T-helper 17 cell (primary cell): ENCODE measurements at regions not wholly inside any gene's neighbourhood (a gene's known extent, or its start where the extent isn't known, plus 50 kb on each side); places are given as distances from the start of the nearest gene placed in this dataset.
A peak's percentile ranks its signal among the peaks of the same experiment; 100 is the strongest.

Source experiments
- ATAC-seq: fragments of 150-1000 bp; cut with Tn5 transposase; 2 replicates; pipeline ENCODE4 v1.10.0; 2021; ENCODE audit warnings: mild to moderate bottlenecking, moderate library complexity
- DNase-seq, 3 donors: peaks; one replicate each; pipeline versions ENCODE4 v3.0.0 to v3.0.0-alpha.2; 2020 to 2021
- H3K9me3 ChIP-seq: one replicate; pipeline ENCODE4 v1.7.0; 2013; ENCODE audit warnings: low read length, mild to moderate bottlenecking; ENCODE audit not compliant: control insufficient read depth, poor library complexity, severe bottlenecking
- H3K27ac Mint-ChIP-seq: one replicate; pipeline ENCODE4 v1.8.0; 2022; ENCODE audit warnings: mild to moderate bottlenecking, moderate library complexity, mixed read lengths
- H3K27me3 Mint-ChIP-seq: one replicate; pipeline ENCODE4 v1.8.0; 2022; ENCODE audit warnings: mixed read lengths
- H3K36me3 Mint-ChIP-seq: one replicate; pipeline ENCODE4 v1.8.0; 2022; ENCODE audit warnings: low read depth, mixed read lengths
- H3K4me1 Mint-ChIP-seq: one replicate; pipeline ENCODE4 v1.8.0; 2022; ENCODE audit warnings: mild to moderate bottlenecking, mixed read lengths
- H3K4me3 Mint-ChIP-seq: one replicate; pipeline ENCODE4 v1.8.0; 2022; ENCODE audit warnings: mild to moderate bottlenecking, moderate library complexity, mixed read lengths

GRCh38 chr14:96681829-96682228 is 115.4 kb upstream of the VRK1 start:
- H3K9me3 ChIP-seq = no peaks in the 10 kb centered on the region
- no peak overlapping the region for H3K4me3 Mint-ChIP-seq
- H3K27ac Mint-ChIP-seq = no peak overlapping the region
- ATAC-seq (no peak), DNase-seq (no peak)
- H3K4me1 Mint-ChIP-seq = no peaks in the 10 kb centered on the region
- peaks cover 5% of the 10 kb centered on the region for H3K36me3 Mint-ChIP-seq
- H3K27me3 Mint-ChIP-seq = peaks cover 42% of the 10 kb centered on the region

GRCh38 chr14:96682401-96682800 is 114.8 kb upstream of the VRK1 start:
- H3K27me3 Mint-ChIP-seq = peaks cover 39% of the 10 kb centered on the region
- H3K4me1 Mint-ChIP-seq = no peaks in the 10 kb centered on the region
- peaks cover 5% of the 10 kb centered on the region for H3K36me3 Mint-ChIP-seq
- no peak overlapping the region for H3K4me3 Mint-ChIP-seq
- ATAC-seq = no peak
- no peaks in the 10 kb centered on the region for H3K9me3 ChIP-seq
- H3K27ac Mint-ChIP-seq = no peak overlapping the region
- DNase-seq = no peak

DNA sequence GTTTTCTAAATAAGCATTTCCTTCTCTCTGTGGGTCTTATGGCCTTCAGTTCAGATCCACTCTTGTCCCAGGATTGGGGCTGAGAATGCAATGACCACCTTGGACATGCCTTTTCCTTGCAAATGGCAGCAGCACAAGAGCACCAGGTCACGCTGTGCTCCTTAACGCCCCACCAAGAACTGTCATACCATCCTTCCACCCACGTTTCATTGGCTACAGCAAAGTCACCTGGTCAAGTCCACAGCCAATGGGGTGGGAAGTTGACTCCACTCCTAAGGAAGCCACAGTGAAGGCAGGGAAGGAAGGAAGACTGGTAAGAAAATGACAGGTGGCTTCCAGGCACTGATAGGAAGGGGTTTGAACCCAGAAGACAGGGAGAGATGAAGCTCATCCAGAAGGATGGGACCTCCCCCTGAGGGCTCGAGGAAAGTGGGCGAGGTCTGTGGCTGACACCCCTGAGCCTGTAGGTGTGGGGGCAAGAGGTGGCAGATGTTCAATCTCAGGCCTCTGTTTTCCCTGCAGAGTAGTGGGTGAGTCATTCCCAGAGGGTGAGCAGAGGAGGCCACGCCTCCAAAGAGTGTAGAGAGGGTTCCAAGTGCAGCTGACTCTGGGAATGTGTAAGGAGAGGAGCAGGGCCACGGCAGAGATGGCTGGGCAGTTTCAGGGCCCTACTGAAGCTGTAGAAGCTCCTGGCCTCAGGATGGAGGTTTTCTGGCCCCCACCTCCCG is 113.5 kb upstream of the VRK1 start:
- DNase-seq (no peak), ATAC-seq (no peak)
- peaks cover 26% of the 10 kb centered on the region for H3K27me3 Mint-ChIP-seq
- peaks cover 5% of the 10 kb centered on the region for H3K36me3 Mint-ChIP-seq
- no peak overlapping the region for H3K4me3 Mint-ChIP-seq
- no peaks in the 10 kb centered on the region for H3K9me3 ChIP-seq
- H3K4me1 Mint-ChIP-seq = no peaks in the 10 kb centered on the region
- H3K27ac Mint-ChIP-seq = no peak overlapping the region

- Mint-ChIP-seq H3K4me3 (no peak overlapping the region), H3K4me1 (no peaks in the 10 kb centered on the region), H3K36me3 (peaks cover 5% of the 10 kb centered on the region), H3K27ac (no peak overlapping the region), H3K27me3 (peaks cover 17% of the 10 kb centered on the region)
- H3K9me3 ChIP-seq = no peaks in the 10 kb centered on the region
- DNase-seq (no peak), ATAC-seq (no peak)
Measured at GRCh38 chr14:96686126-96686525, 111.1 kb upstream of the VRK1 start.

- no peaks in the 10 kb centered on the region for H3K9me3 ChIP-seq
- Mint-ChIP-seq H3K4me1 (no peaks in the 10 kb centered on the region), H3K27ac (no peak overlapping the region), H3K4me3 (no peak overlapping the region), H3K36me3 (peaks cover 6% of the 10 kb centered on the region), H3K27me3 (peaks cover 18% of the 10 kb centered on the region)
- no peak for ATAC-seq
- no peak for DNase-seq
Measured at GRCh38 chr14:96688629-96689028, 108.6 kb upstream of the VRK1 start.

- Mint-ChIP-seq H3K27me3 (peaks cover 19% of the 10 kb centered on the region), H3K27ac (no peak overlapping the region), H3K4me3 (no peak overlapping the region), H3K36me3 (peaks cover 2% of the 10 kb centered on the region), H3K4me1 (no peaks in the 10 kb centered on the region)
- DNase-seq (no peak), ATAC-seq (no peak)
- H3K9me3 ChIP-seq = no peaks in the 10 kb centered on the region
Measured at GRCh38 chr14:96690713-96691383, 106.3 kb upstream of the VRK1 start.

DNA sequence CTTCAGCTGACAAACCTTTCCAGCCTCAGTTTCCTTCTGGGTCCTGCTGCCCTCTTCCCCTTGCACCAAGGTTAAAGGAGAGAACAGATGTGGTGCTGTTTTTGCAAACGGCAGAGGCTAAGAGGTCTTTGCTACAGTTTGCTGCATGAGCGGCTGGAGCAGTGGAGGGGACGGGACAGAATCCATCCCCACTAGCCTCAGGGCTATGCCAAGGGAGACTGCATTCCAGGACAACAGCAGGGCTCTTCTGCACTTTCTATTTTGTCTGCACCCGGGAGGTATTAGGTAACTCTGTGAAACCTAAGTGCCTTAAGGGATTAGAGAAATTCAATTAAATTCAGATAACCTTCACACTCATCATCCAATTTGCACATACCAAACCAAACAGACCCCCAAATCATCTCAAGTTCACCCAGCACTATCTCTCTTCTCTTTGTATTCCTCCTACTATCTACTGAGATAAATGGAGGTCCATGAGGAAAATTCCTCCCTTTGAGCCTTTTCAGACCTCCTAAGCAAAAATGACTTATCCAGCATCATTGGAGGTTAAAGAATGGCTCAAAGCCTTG is 103.8 kb upstream of the VRK1 start:
- Mint-ChIP-seq H3K27ac (no peak overlapping the region), H3K36me3 (peaks cover 2% of the 10 kb centered on the region), H3K4me3 (no peak overlapping the region), H3K27me3 (peaks cover 27% of the 10 kb centered on the region), H3K4me1 (no peaks in the 10 kb centered on the region)
- ATAC-seq = no peak
- DNase-seq = no peak
- no peaks in the 10 kb centered on the region for H3K9me3 ChIP-seq

- no peaks in the 10 kb centered on the region for H3K9me3 ChIP-seq
- Mint-ChIP-seq H3K4me1 (no peaks in the 10 kb centered on the region), H3K4me3 (no peak overlapping the region), H3K27ac (no peak overlapping the region), H3K36me3 (peaks cover 2% of the 10 kb centered on the region), H3K27me3 (peaks cover 34% of the 10 kb centered on the region)
- ATAC-seq = no peak
- DNase-seq = no peak
Measured at GRCh38 chr14:96693987-96694386, 103.2 kb upstream of the VRK1 start.

GRCh38 chr14:96698960-96699539 is 98.1 kb upstream of the VRK1 start:
- no peak for DNase-seq
- Mint-ChIP-seq H3K27me3 (peaks cover 44% of the 10 kb centered on the region), H3K4me1 (no peaks in the 10 kb centered on the region), H3K36me3 (no peaks in the 10 kb centered on the region), H3K4me3 (no peak overlapping the region), H3K27ac (no peak overlapping the region)
- ATAC-seq = peak; percentile 60
- no peaks in the 10 kb centered on the region for H3K9me3 ChIP-seq

DNA sequence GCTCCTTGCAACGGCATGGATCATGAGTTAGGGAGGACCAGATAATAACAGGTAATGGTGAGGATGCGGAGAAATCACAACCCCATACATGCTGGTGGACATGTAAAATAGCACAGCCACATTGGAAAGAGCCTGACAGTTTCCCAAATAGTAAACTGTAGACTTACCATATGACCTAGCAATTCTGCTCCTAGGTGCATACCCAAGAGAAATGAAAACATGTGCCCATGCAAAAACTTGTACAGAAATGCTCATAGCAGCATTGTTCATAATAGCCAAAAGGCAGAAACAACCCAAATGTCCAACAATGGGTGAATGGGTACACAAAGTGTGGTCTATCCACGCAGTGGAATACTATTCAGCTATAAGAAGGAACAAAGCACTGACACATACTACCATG is 97.5 kb upstream of the VRK1 start:
- Mint-ChIP-seq H3K4me3 (no peak overlapping the region), H3K4me1 (no peaks in the 10 kb centered on the region), H3K27me3 (peaks cover 48% of the 10 kb centered on the region), H3K36me3 (no peaks in the 10 kb centered on the region), H3K27ac (no peak overlapping the region)
- DNase-seq = no peak
- H3K9me3 ChIP-seq = no peaks in the 10 kb centered on the region
- no peak for ATAC-seq

GRCh38 chr14:96702831-96703230 is 94.4 kb upstream of the VRK1 start:
- DNase-seq (no peak), ATAC-seq (no peak)
- Mint-ChIP-seq H3K27me3 (peaks cover 53% of the 10 kb centered on the region), H3K36me3 (no peaks in the 10 kb centered on the region), H3K27ac (no peak overlapping the region), H3K4me3 (no peak overlapping the region), H3K4me1 (no peaks in the 10 kb centered on the region)
- no peaks in the 10 kb centered on the region for H3K9me3 ChIP-seq

DNA sequence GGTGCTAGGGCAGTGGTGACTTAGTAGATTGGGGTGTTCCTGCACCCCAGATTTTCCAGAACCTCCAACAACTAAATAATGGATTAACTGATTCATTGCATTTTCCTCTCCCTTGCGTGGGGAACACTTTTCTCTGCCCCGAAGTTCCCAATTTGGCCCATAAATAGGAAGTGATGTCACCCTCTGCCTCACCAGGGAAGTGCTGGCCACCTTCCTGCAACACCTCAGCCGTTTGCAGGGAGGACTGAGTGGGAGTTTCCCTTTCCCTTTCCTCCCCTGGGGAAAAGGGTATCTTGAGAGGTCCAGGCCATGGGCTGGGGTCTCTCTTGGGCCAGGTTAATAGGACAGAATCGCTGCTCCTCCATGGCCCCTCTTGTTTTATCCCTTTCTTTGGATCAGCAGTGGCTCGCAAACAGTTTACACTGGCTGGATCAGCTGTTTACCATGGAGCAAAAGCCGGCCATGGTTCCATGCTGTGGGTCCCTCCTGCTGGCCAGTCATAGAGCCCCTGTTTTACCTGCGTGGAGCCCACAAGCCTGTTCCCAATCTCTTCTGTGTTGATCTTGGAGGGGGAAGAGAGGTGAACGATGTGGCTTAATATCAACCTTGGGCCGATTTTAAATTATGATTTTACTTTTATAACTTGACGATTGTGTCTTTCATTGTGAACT is 91.6 kb upstream of the VRK1 start:
- ATAC-seq (no peak), DNase-seq (no peak)
- Mint-ChIP-seq H3K27ac (no peak overlapping the region), H3K4me1 (no peaks in the 10 kb centered on the region), H3K27me3 (peaks cover 47% of the 10 kb centered on the region), H3K4me3 (no peak overlapping the region), H3K36me3 (no peaks in the 10 kb centered on the region)
- no peaks in the 10 kb centered on the region for H3K9me3 ChIP-seq

- Mint-ChIP-seq H3K27ac (no peak overlapping the region), H3K27me3 (peaks cover 53% of the 10 kb centered on the region), H3K4me3 (no peak overlapping the region), H3K4me1 (no peaks in the 10 kb centered on the region), H3K36me3 (no peaks in the 10 kb centered on the region)
- ATAC-seq = no peak
- no peak for DNase-seq
- H3K9me3 ChIP-seq = no peaks in the 10 kb centered on the region
Measured at GRCh38 chr14:96706893-96707292, 90.3 kb upstream of the VRK1 start.
